Epidermal melanocyte (primary cell): ENCODE measurements at regions not wholly inside any gene's neighbourhood (a gene's known extent, or its start where the extent isn't known, plus 50 kb on each side); places are given as distances from the start of the nearest gene placed in this dataset.

Experiments
- DNase-seq: peaks from one replicate; pipeline ENCODE4 v3.0.0; 2011; ENCODE audit warnings: low spot score; ENCODE audit not compliant: insufficient read length

- DNase-seq: no peak
Measured at GRCh38 chr18:61155586-61155985, 177.6 kb upstream of the CDH20 start.

- no peak for DNase-seq
Measured at GRCh38 chr18:61157451-61157850, 175.8 kb upstream of the CDH20 start.

GRCh38 chr18:61159246-61159645 is 174.0 kb upstream of the CDH20 start:
- DNase-seq: no peak

GRCh38 chr18:61164321-61164720 is 168.9 kb upstream of the CDH20 start:
- no peak for DNase-seq

GRCh38 chr18:61167902-61168301 is 165.3 kb upstream of the CDH20 start:
- DNase-seq: no peak

GRCh38 chr18:61169386-61169785 is 163.8 kb upstream of the CDH20 start:
- no peak for DNase-seq

GRCh38 chr18:61172624-61173023 is 160.6 kb upstream of the CDH20 start:
- DNase-seq: no peak

- no peak for DNase-seq
Measured at GRCh38 chr18:61173554-61173953, 159.7 kb upstream of the CDH20 start.

- DNase-seq: no peak
Measured at GRCh38 chr18:61183798-61184197, 149.4 kb upstream of the CDH20 start.

- DNase-seq: no peak
Measured at GRCh38 chr18:61187971-61188370, 145.3 kb upstream of the CDH20 start.

- DNase-seq: no peak
Measured at GRCh38 chr18:61189376-61189775, 143.9 kb upstream of the CDH20 start.

- DNase-seq: no peak
Measured at GRCh38 chr18:61194726-61195125, 138.5 kb upstream of the CDH20 start.

GRCh38 chr18:61196750-61197149 is 136.5 kb upstream of the CDH20 start:
- no peak for DNase-seq

- DNase-seq: no peak
Measured at GRCh38 chr18:61198486-61198885, 134.7 kb upstream of the CDH20 start.

- no peak for DNase-seq
Measured at GRCh38 chr18:61199171-61199848, 133.9 kb upstream of the CDH20 start.

- DNase-seq: no peak
Measured at GRCh38 chr18:61201511-61201910, 131.7 kb upstream of the CDH20 start.

- no peak for DNase-seq
Measured at GRCh38 chr18:61203151-61203550, 130.1 kb upstream of the CDH20 start.

- no peak for DNase-seq
Measured at GRCh38 chr18:61209801-61210200, 123.4 kb upstream of the CDH20 start.

GRCh38 chr18:61216051-61216450 is 117.2 kb upstream of the CDH20 start:
- DNase-seq: no peak

GRCh38 chr18:61222206-61222605 is 111.0 kb upstream of the CDH20 start:
- no peak for DNase-seq

- no peak for DNase-seq
Measured at GRCh38 chr18:61225336-61225735, 107.9 kb upstream of the CDH20 start.

GRCh38 chr18:61236356-61237057 is 96.7 kb upstream of the CDH20 start:
- DNase-seq: no peak

- DNase-seq: no peak
Measured at GRCh38 chr18:61237529-61237928, 95.7 kb upstream of the CDH20 start.
